ENCODE measurements at regions not wholly inside any gene's neighbourhood (a gene's known extent, or its start where the extent isn't known, plus 50 kb on each side); places are given as distances from the start of the nearest gene placed in this dataset.

DNA sequence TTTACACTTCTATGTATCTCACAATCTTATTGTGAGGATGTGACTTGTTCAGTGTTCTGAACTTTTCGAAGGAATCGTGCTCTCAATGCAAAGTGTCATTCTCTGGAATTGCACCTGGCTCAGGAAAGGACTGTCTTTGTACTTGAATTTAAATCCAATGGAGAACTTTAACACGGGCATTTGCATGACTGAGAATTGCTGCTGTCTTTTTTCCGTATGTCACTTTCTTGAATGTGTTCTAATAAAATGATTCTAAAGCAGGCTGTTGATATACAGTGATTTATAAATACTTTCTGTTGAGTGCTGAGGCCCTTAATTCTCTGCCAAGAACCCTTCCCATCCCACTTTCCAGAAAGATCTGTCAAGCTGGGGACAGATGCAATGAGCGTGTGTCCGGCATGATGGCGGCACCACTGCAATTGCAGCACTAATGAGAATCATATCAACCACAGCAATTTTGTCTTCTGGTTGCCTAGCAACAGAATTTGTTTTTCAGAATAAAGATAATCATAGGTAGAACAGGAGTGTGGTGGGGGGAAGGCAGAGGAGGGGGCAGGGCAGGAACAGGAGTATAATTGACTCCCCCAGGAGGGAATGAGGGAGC, 210.6 kb upstream of the UMPS start:
- TF ChIP-seq, protein P1, sequence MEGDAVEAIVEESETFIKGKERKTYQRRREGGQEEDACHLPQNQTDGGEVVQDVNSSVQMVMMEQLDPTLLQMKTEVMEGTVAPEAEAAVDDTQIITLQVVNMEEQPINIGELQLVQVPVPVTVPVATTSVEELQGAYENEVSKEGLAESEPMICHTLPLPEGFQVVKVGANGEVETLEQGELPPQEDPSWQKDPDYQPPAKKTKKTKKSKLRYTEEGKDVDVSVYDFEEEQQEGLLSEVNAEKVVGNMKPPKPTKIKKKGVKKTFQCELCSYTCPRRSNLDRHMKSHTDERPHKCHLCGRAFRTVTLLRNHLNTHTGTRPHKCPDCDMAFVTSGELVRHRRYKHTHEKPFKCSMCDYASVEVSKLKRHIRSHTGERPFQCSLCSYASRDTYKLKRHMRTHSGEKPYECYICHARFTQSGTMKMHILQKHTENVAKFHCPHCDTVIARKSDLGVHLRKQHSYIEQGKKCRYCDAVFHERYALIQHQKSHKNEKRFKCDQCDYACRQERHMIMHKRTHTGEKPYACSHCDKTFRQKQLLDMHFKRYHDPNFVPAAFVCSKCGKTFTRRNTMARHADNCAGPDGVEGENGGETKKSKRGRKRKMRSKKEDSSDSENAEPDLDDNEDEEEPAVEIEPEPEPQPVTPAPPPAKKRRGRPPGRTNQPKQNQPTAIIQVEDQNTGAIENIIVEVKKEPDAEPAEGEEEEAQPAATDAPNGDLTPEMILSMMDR (IDR thresholded peaks at IDR 0.05) = no peak
- no peak for TF ChIP-seq POLR2A (IDR thresholded peaks at IDR 0.05)

Data from Peyer's patch (tissue), 4 donors.